Neural progenitor cell (in vitro differentiated cells): ENCODE measurements at regions not wholly inside any gene's neighbourhood (a gene's known extent, or its start where the extent isn't known, plus 50 kb on each side); places are given as distances from the start of the nearest gene placed in this dataset.
"Not testable (repeated sequence)": the region's sequence is repeated elsewhere in the genome, so short reads cannot be mapped to it uniquely, and the experiment has no call there.

ENCODE experiments used
- DNase-seq: peaks from one replicate; pipeline ENCODE4 v3.0.0-alpha.2; 2016; ENCODE audit warnings: low spot score
- H2AFZ ChIP-seq: fragments of 200-600 bp; sonication (generic); replicated peaks from 2 replicates; pipeline ENCODE4 v1.6.1; 2016; ENCODE audit warnings: antibody characterized with exemption
- H3F3A ChIP-seq: fragments of 200-600 bp; sonication (generic); 2 replicates; pipeline ENCODE4 v1.6.1; 2016; ENCODE audit warnings: antibody characterized with exemption, low read depth
- H3K27ac ChIP-seq: fragments of 200-600 bp; sonication (generic); 2 replicates; pipeline ENCODE4 v1.5.1; 2016; ENCODE audit warnings: mild to moderate bottlenecking
- H3K27me3 ChIP-seq: fragments of 200-600 bp; sonication (generic); 2 replicates; pipeline ENCODE4 v1.6.1; 2016; ENCODE audit warnings: mild to moderate bottlenecking, moderate library complexity
- H3K36me3 ChIP-seq: fragments of 200-600 bp; sonication (generic); 2 replicates; pipeline ENCODE4 v1.5.1; 2016
- H3K4me1 ChIP-seq: fragments of 200-600 bp; sonication (generic); 2 replicates; pipeline ENCODE4 v1.6.1; 2016; ENCODE audit warnings: mixed run types
- H3K4me2 ChIP-seq: fragments of 200-600 bp; sonication (generic); 2 replicates; pipeline ENCODE4 v1.6.1; 2016
- H3K4me3 ChIP-seq: fragments of 200-600 bp; sonication (generic); 2 replicates; pipeline ENCODE4 v1.5.1; 2016
- H3K79me2 ChIP-seq: fragments of 200-600 bp; sonication (generic); 2 replicates; pipeline ENCODE4 v1.6.1; 2016; ENCODE audit warnings: low read depth
- H3K9ac ChIP-seq: fragments of 200-600 bp; sonication (generic); 2 replicates; pipeline ENCODE4 v1.6.1; 2016
- H3K9me3 ChIP-seq: fragments of 200-600 bp; sonication (generic); 2 replicates; pipeline ENCODE4 v1.5.1; 2016; ENCODE audit warnings: low read depth
- H4K20me1 ChIP-seq: fragments of 200-600 bp; sonication (generic); 2 replicates; pipeline ENCODE4 v1.6.1; 2016; ENCODE audit warnings: low read depth
- H3K27ac Mint-ChIP-seq: 3 replicates; pipeline ENCODE4 v1.8.0; 2021; ENCODE audit warnings: mixed read lengths
- H3K27me3 Mint-ChIP-seq: 2 replicates; pipeline ENCODE4 v1.8.0; 2022; ENCODE audit warnings: low read depth, mild to moderate bottlenecking, inconsistent platforms, moderate library complexity, mixed read lengths; ENCODE audit not compliant: insufficient read depth
- H3K36me3 Mint-ChIP-seq: 3 replicates; pipeline ENCODE4 v1.8.0; 2021; ENCODE audit warnings: mixed read lengths
- H3K4me1 Mint-ChIP-seq: 3 replicates; pipeline ENCODE4 v1.8.0; 2021; ENCODE audit warnings: mixed read lengths
- H3K4me3 Mint-ChIP-seq: 3 replicates; pipeline ENCODE4 v1.8.0; 2021; ENCODE audit warnings: mild to moderate bottlenecking, moderate library complexity, mixed read lengths
- H3K9me3 Mint-ChIP-seq: 3 replicates; pipeline ENCODE4 v1.8.0; 2020; ENCODE audit warnings: mixed read lengths
- CTCF ChIP-seq: fragments of 200-600 bp; sonication (generic); IDR thresholded peaks from 2 replicates; pipeline ENCODE4 v1.5.1; 2017; ENCODE audit warnings: antibody characterized with exemption, mild to moderate bottlenecking
- EZH2 ChIP-seq: fragments of 200-600 bp; sonication (generic); IDR thresholded peaks from 2 replicates; pipeline ENCODE4 v1.6.1; 2017; ENCODE audit warnings: antibody characterized with exemption, mild to moderate bottlenecking, moderate library complexity
- EZH2phosphoT487 ChIP-seq: fragments of 200-600 bp; sonication (generic); IDR thresholded peaks from 2 replicates; pipeline ENCODE4 v1.6.1; 2017; ENCODE audit warnings: antibody characterized with exemption

DNA sequence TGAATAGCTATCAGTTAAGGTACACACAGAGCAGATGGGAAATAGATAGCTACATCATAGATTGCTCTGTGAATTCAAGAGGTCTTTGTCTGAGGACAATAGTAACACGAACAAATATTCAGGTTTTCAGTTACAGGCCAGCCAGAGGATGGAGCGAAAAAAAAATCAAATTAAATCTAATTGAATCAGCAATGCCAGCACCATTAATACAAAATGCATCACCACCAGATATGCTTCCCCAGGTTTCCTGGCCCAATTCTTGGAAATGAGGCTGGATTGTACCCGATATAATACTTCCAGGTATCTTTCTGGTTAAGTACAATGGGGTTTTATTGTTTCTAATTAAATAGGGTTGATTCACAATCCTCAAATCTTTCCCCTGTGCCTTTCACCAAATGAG lies 975.8 kb upstream of the AUTS2 start:
- TF ChIP-seq EZH2 (no peak), EZH2phosphoT487 (no peak), CTCF (no peak)
- Mint-ChIP-seq H3K27me3 (no peaks in the 10 kb centered on the region), H3K36me3 (no peaks in the 10 kb centered on the region), H3K4me1 (peaks cover 13% of the 10 kb centered on the region), H3K9me3 (peaks cover 2% of the 10 kb centered on the region), H3K27ac (no peak overlapping the region), H3K4me3 (no peak overlapping the region)
- no peak overlapping the region for H3K4me3 ChIP-seq
- H3K4me1 ChIP-seq: peaks cover 10% of the 10 kb centered on the region
- H3K27ac ChIP-seq: no peak overlapping the region
- no peaks in the 10 kb centered on the region for H3K27me3 ChIP-seq
- DNase-seq: no peak
- no peaks in the 10 kb centered on the region for H3K79me2 ChIP-seq
- H3K9ac ChIP-seq: no peak overlapping the region
- H3K36me3 ChIP-seq: no peaks in the 10 kb centered on the region
- no peak overlapping the region for H3K4me2 ChIP-seq
- H3K9me3 ChIP-seq: no peaks in the 10 kb centered on the region
- no peaks in the 10 kb centered on the region for H4K20me1 ChIP-seq
- H2AFZ ChIP-seq: no peak overlapping the region
- H3F3A ChIP-seq: peaks cover 2% of the 10 kb centered on the region

GRCh38 chr7:68623030-68623429 lies 975.2 kb upstream of the AUTS2 start:
- Histone ChIP-seq H3K4me1 (peaks cover 13% of the 10 kb centered on the region), H3K27ac (no peak overlapping the region), H4K20me1 (no peaks in the 10 kb centered on the region), H3K27me3 (no peaks in the 10 kb centered on the region), H3K9ac (no peak overlapping the region), H3F3A (peaks cover 7% of the 10 kb centered on the region), H3K36me3 (no peaks in the 10 kb centered on the region), H3K4me3 (no peak overlapping the region), H3K79me2 (no peaks in the 10 kb centered on the region), H2AFZ (no peak overlapping the region), H3K9me3 (no peaks in the 10 kb centered on the region), H3K4me2 (no peak overlapping the region)
- no peak for TF ChIP-seq CTCF
- no peak for TF ChIP-seq EZH2phosphoT487
- no peak for TF ChIP-seq EZH2
- Mint-ChIP-seq H3K4me1 (peaks cover 17% of the 10 kb centered on the region), H3K27me3 (no peaks in the 10 kb centered on the region), H3K27ac (no peak overlapping the region), H3K36me3 (no peaks in the 10 kb centered on the region), H3K4me3 (no peak overlapping the region), H3K9me3 (peaks cover 2% of the 10 kb centered on the region)
- no peak for DNase-seq

DNA sequence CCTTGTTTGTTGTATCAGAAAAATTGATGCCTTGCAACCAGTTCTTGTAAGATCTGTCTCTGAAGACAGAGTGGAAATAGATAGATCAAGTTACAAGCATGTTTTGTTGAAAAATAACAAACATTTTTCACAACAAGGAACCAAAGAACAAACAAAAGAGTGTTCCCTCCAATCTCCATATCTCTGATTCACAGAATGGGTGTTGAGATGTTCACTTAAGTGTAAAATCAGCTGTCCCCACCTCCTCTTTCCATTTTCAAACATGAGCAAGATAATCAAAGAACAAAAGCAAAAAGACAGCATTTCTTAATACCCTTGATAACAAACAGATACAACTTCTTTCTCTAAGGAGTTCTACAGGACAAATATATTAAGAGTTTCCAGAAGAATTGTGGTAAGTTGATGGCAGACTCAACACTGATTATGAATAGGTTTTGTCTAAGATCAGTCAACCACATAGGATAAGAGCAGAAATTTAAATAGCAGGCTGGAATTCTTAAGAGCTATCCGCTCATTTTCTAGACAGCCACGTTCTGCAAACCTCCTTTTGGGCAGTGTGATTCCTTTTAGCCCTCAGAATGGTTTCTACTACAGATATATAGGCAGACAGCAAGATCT lies 970.9 kb upstream of the AUTS2 start:
- Histone ChIP-seq H3K36me3 (no peaks in the 10 kb centered on the region), H3K4me2 (peak overlapping the region; percentile 19), H3K9me3 (no peaks in the 10 kb centered on the region), H3K27me3 (no peaks in the 10 kb centered on the region), H3K4me3 (no peak overlapping the region), H3K9ac (no peak overlapping the region), H4K20me1 (no peaks in the 10 kb centered on the region), H3F3A (peaks cover 7% of the 10 kb centered on the region), H2AFZ (no peak overlapping the region), H3K27ac (no peak overlapping the region), H3K79me2 (no peaks in the 10 kb centered on the region), H3K4me1 (peaks cover 13% of the 10 kb centered on the region)
- H3K4me1 Mint-ChIP-seq: peaks cover 17% of the 10 kb centered on the region
- H3K36me3 Mint-ChIP-seq: no peaks in the 10 kb centered on the region
- DNase-seq: no peak
- no peak overlapping the region for H3K27ac Mint-ChIP-seq
- TF ChIP-seq CTCF (no peak), EZH2phosphoT487 (no peak), EZH2 (no peak)
- no peak overlapping the region for H3K4me3 Mint-ChIP-seq
- peaks cover 5% of the 10 kb centered on the region for H3K27me3 Mint-ChIP-seq
- peaks cover 7% of the 10 kb centered on the region for H3K9me3 Mint-ChIP-seq

- not testable (repeated sequence) for H3K27ac Mint-ChIP-seq, H4K20me1 ChIP-seq, H3F3A ChIP-seq, H2AFZ ChIP-seq, H3K27ac ChIP-seq, DNase-seq, H3K79me2 ChIP-seq, H3K36me3 Mint-ChIP-seq, H3K27me3 Mint-ChIP-seq, H3K9me3 ChIP-seq, H3K9me3 Mint-ChIP-seq, H3K4me3 ChIP-seq, H3K4me3 Mint-ChIP-seq, H3K27me3 ChIP-seq, H3K9ac ChIP-seq, H3K4me2 ChIP-seq, H3K36me3 ChIP-seq
- H3K4me1 ChIP-seq: peaks cover 13% of the 10 kb centered on the region
- H3K4me1 Mint-ChIP-seq: peaks cover 23% of the 10 kb centered on the region
Measured at GRCh38 chr7:68630914-68631313, 967.4 kb upstream of the AUTS2 start.
